ENCODE measurements at regions not wholly inside any gene's neighbourhood (a gene's known extent, or its start where the extent isn't known, plus 50 kb on each side); places are given as distances from the start of the nearest gene placed in this dataset.

GRCh38 chr5:121313886-121314285 is 537.8 kb upstream of the FTMT start:
- H3K9ac ChIP-seq (ENCODE audit: low read length) = no peak overlapping the region
- no peaks in the 10 kb centered on the region for H3K4me1 Mint-ChIP-seq
- no CpG with 5 or more reads among the region's 1 CpG for WGBS (ENCODE audit: insufficient coverage)
- no peak overlapping the region for H3K4me2 ChIP-seq (replicated peaks; ENCODE audit: low read depth, low read length, poor library complexity, severe bottlenecking)
- H3K27ac Mint-ChIP-seq = no peak overlapping the region
- no peak overlapping the region for H3K4me3 ChIP-seq (ENCODE audit: control extremely low read depth in 1 of 5, extremely low read depth in 1 of 5, insufficient read depth in 1 of 5, low read depth in 2 of 5, low read length in 4 of 5)
- ATAC-seq (ENCODE audit: low read depth) (no peak), DNase-seq (no peak)
- H4K20me1 ChIP-seq (ENCODE audit: control insufficient read depth, insufficient read depth, low read length, poor library complexity, severe bottlenecking) = no peaks in the 10 kb centered on the region
- intact Hi-C loops (cut with micrococcal nuclease) = no loop called here
- no peak for TF ChIP-seq EZH2 (IDR thresholded peaks at IDR 0.05; ENCODE audit: borderline replicate concordance, insufficient read depth, low read depth, low read length, poor library complexity, severe bottlenecking)
- TF ChIP-seq CTCF (IDR thresholded peaks at IDR 0.05) = no peak
- H3K27me3 ChIP-seq (replicated peaks in 1 of 4; ENCODE audit: control extremely low read depth in 1 of 4, control insufficient read depth in 3 of 4, insufficient read depth in 4 of 4, low read length in 3 of 4) = no peaks in the 10 kb centered on the region
- no peak overlapping the region for H2AFZ ChIP-seq (ENCODE audit: insufficient read depth, low read depth, low read length, poor library complexity, severe bottlenecking)
- H3K79me2 ChIP-seq (ENCODE audit: control insufficient read depth, insufficient read depth, low read length) = no peaks in the 10 kb centered on the region
- ChIA-PET POLR2A (no interaction called here), CTCF (no interaction called here)
- no peak overlapping the region for H3K4me3 Mint-ChIP-seq
- H3K4me1 ChIP-seq (ENCODE audit: control insufficient read depth in 2 of 2, insufficient read depth in 2 of 2, low read length in 2 of 2) = no peaks in the 10 kb centered on the region
- no peaks in the 10 kb centered on the region for H3K36me3 ChIP-seq (replicated peaks in 1 of 2; ENCODE audit: control extremely low read depth in 1 of 2, control insufficient read depth in 1 of 2, extremely low read depth in 1 of 2, insufficient read depth in 2 of 2, low read length in 1 of 2)
- no peak overlapping the region for H3K27ac ChIP-seq (ENCODE audit: low read length in 2 of 2)
- H3K9me3 ChIP-seq (ENCODE audit: control extremely low read depth in 1 of 3, control insufficient read depth in 2 of 3, insufficient read depth in 1 of 3, low read length in 2 of 3) = peaks cover 0 to 5% (median 0%) of the 10 kb centered on the region in 3 donors
- no peaks in the 10 kb centered on the region for H3K27me3 Mint-ChIP-seq
- peaks cover 3% of the 10 kb centered on the region for H3K9me3 Mint-ChIP-seq (ENCODE audit: insufficient read depth)

- no peak for DNase-seq
- Histone ChIP-seq H3K9ac (ENCODE audit: low read length) (no peak overlapping the region), H2AFZ (ENCODE audit: insufficient read depth, low read depth, low read length, poor library complexity, severe bottlenecking) (no peak overlapping the region), H3K79me2 (ENCODE audit: control insufficient read depth, insufficient read depth, low read length) (no peaks in the 10 kb centered on the region), H3K27ac (ENCODE audit: low read length in 2 of 2) (no peak overlapping the region), H3K4me2 (replicated peaks; ENCODE audit: low read depth, low read length, poor library complexity, severe bottlenecking) (no peak overlapping the region), H4K20me1 (ENCODE audit: control insufficient read depth, insufficient read depth, low read length, poor library complexity, severe bottlenecking) (no peaks in the 10 kb centered on the region), H3K4me3 (ENCODE audit: control extremely low read depth in 1 of 5, extremely low read depth in 1 of 5, insufficient read depth in 1 of 5, low read depth in 2 of 5, low read length in 4 of 5) (no peak overlapping the region), H3K4me1 (ENCODE audit: control insufficient read depth in 2 of 2, insufficient read depth in 2 of 2, low read length in 2 of 2) (no peaks in the 10 kb centered on the region), H3K9me3 (ENCODE audit: control extremely low read depth in 1 of 3, control insufficient read depth in 2 of 3, insufficient read depth in 1 of 3, low read length in 2 of 3) (peaks cover 0 to 10% (median 0%) of the 10 kb centered on the region in 3 donors), H3K36me3 (replicated peaks in 1 of 2; ENCODE audit: control extremely low read depth in 1 of 2, control insufficient read depth in 1 of 2, extremely low read depth in 1 of 2, insufficient read depth in 2 of 2, low read length in 1 of 2) (no peaks in the 10 kb centered on the region), H3K27me3 (replicated peaks in 1 of 4; ENCODE audit: control extremely low read depth in 1 of 4, control insufficient read depth in 3 of 4, insufficient read depth in 4 of 4, low read length in 3 of 4) (no peaks in the 10 kb centered on the region)
- Mint-ChIP-seq H3K9me3 (ENCODE audit: insufficient read depth) (no peaks in the 10 kb centered on the region), H3K27me3 (no peaks in the 10 kb centered on the region), H3K27ac (no peak overlapping the region), H3K4me1 (no peaks in the 10 kb centered on the region), H3K4me3 (no peak overlapping the region)
- ATAC-seq (ENCODE audit: low read depth) = no peak
- WGBS (ENCODE audit: insufficient coverage) = 100% methylated on average over 1 of the region's 1 CpG
- TF ChIP-seq EZH2 (IDR thresholded peaks at IDR 0.05; ENCODE audit: borderline replicate concordance, insufficient read depth, low read depth, low read length, poor library complexity, severe bottlenecking) = no peak
- TF ChIP-seq CTCF (IDR thresholded peaks at IDR 0.05) = no peak
- intact Hi-C loops (cut with micrococcal nuclease) = no loop called here
- ChIA-PET POLR2A (no interaction called here), CTCF (no interaction called here)
Observed at GRCh38 chr5:121315786-121316185, 535.9 kb upstream of the FTMT start.

All from B cell (primary cell).